Mesodermal cell (in vitro differentiated cells): ENCODE measurements at regions not wholly inside any gene's neighbourhood (a gene's known extent, or its start where the extent isn't known, plus 50 kb on each side); places are given as distances from the start of the nearest gene placed in this dataset.
"Not testable (repeated sequence)": the region's sequence is repeated elsewhere in the genome, so short reads cannot be mapped to it uniquely, and the experiment has no call there.

Experiments used
- H3K27ac ChIP-seq: 2 replicates; pipeline ENCODE4 v1.7.0; 2013; ENCODE audit warnings: mild to moderate bottlenecking, low read depth, low read length, moderate library complexity; ENCODE audit not compliant: severe bottlenecking
- H3K36me3 ChIP-seq: 2 replicates; pipeline ENCODE4 v1.7.1; 2013; ENCODE audit warnings: mild to moderate bottlenecking, low read length, moderate library complexity; ENCODE audit not compliant: control insufficient read depth, insufficient read depth
- H3K4me1 ChIP-seq: one replicate; pipeline ENCODE4 v1.7.1; 2013; ENCODE audit warnings: mild to moderate bottlenecking, low read length; ENCODE audit not compliant: insufficient read depth, control insufficient read depth, poor library complexity, severe bottlenecking
- H3K4me3 ChIP-seq: 2 replicates; pipeline ENCODE4 v1.7.0; 2013; ENCODE audit warnings: low read length, control low read depth, mild to moderate bottlenecking; ENCODE audit not compliant: insufficient read depth, poor library complexity, severe bottlenecking; ENCODE audit errors: extremely low read depth
- H3K9me3 ChIP-seq: 2 replicates; pipeline ENCODE4 v1.7.1; 2013; ENCODE audit warnings: mild to moderate bottlenecking, low read length, moderate library complexity; ENCODE audit not compliant: control insufficient read depth
- WGBS, 2 experiments: methylation state at CpG; one replicate each; pipeline ENCODE4 v1.1.5; 2013; ENCODE audit warnings: missing lambda C conversion rate in 2 of 2; ENCODE audit not compliant: insufficient coverage in 2 of 2; 5-methylcytosine and 5-hydroxymethylcytosine counted together

DNA sequence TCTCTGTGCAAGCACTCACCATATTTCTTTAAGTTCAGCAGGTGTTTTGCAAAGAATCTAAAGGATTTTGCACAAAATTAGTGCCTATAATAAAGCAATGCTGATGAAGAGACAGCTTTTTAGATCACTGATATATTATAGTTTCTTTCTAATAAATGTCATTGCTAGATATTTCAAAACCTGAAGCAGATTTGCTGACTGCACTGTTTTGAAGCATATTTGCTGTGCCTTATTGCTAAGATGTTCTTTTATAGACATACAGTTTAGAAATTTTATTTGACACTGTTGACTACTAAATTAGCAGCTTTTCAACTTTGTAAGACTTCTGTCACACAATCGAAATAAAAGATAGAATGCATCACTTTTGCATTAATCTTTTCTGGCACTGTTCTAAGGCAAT is 620.9 kb upstream of the CELF4 start:
- Histone ChIP-seq H3K4me1 (no peaks in the 10 kb centered on the region), H3K36me3 (no peaks in the 10 kb centered on the region), H3K27ac (no peak overlapping the region), H3K4me3 (no peak overlapping the region), H3K9me3 (no peaks in the 10 kb centered on the region)
- no CpG with 5 or more reads among the region's 1 CpG for WGBS, 2 experiments

DNA sequence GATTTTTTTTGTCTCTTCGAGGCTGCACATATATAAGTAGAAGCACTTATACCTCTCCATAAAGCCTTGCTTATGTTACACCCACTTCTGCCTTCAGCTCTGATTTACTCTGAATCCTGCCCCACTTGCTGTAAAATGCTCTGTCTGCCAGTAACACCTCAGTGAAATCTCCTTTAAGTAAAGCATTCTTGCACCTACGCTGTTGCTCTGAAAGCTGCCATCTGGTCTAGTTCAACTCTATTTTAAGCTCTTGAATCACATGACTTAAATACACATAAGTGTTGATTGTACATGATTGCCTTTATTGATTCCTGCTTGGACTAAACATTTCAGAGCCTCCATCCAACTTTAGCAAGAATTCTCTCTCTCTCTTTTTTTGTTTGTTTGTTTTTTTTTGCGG is 609.0 kb upstream of the CELF4 start:
- H3K9me3 ChIP-seq: no peaks in the 10 kb centered on the region
- no peaks in the 10 kb centered on the region for H3K4me1 ChIP-seq
- no peak overlapping the region for H3K27ac ChIP-seq
- WGBS, 2 experiments: 67 to 89% methylated on average over 1 to 2 of the region's 3 CpGs
- no peak overlapping the region for H3K4me3 ChIP-seq
- no peaks in the 10 kb centered on the region for H3K36me3 ChIP-seq

DNA sequence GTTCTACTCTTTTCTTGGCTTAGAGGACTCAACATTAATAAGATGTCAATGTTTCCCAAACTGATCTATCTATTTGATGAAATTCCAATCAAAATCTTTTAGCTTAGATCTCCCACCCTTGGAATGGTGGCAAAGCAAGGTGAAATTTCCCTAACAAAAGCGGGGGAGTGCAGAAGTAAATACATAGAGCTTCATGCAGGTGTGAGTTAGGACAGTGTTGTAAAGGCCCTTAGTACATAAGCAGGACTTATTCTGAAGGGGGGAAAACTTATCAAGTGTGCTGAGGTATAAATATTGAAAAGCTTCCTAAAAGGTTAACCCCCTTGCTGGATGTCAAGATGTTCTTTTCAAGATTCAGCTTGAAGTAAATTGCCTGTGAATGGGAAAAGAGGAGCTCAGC is 608.6 kb upstream of the CELF4 start:
- Histone ChIP-seq H3K27ac (no peak overlapping the region), H3K4me3 (no peak overlapping the region)
- 100% methylated on average over 1 of the region's 1 CpG; no CpG with 5 or more reads in 1 of the 2 experiments for WGBS, 2 experiments

DNA sequence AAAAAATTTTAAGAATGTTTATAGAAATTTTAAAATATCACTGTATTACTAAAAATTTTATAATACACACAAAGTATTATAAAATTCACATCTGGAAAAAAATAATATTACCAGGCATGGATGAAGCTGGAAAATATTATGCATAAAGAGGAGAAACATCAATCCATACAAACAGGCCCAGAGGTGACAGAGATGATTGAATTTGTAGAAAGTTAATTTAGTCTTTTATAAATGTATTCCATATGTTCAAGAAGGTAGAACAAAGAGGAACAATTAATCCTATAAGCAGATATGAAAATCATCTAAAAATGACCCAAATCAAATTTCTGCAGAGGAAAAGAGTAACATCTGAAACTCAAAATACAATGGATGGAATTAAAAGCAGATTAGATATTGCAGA is 605.2 kb upstream of the CELF4 start:
- H3K4me1 ChIP-seq: no peaks in the 10 kb centered on the region
- no peak overlapping the region for H3K4me3 ChIP-seq
- no peaks in the 10 kb centered on the region for H3K36me3 ChIP-seq
- no peak overlapping the region for H3K27ac ChIP-seq
- no peaks in the 10 kb centered on the region for H3K9me3 ChIP-seq

More for the DNA sequence above, 608.6 kb upstream of the CELF4 start:
- Histone ChIP-seq H3K4me1 (no peaks in the 10 kb centered on the region), H3K9me3 (no peaks in the 10 kb centered on the region), H3K36me3 (no peaks in the 10 kb centered on the region)

DNA sequence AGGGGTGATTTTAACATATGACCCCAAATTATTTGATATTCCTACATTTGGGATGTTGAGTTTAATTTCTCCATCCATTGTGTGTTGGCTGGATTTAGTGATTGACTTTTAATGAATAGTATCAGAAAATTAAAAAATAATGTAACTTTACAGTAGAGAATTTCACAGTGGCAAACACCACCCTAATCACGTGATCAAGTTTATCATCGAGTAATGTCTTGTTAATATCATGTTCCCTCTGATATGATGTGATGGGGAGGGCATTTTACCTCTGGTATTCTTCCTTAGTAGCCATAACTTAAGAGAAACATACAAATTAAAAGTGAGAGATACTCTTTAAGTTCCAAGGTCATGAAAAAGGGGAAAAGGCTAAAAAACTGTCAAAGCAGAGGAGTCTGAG is 602.0 kb upstream of the CELF4 start:
- no peaks in the 10 kb centered on the region for H3K9me3 ChIP-seq
- H3K4me3 ChIP-seq: no peak overlapping the region
- H3K27ac ChIP-seq: no peak overlapping the region
- WGBS, 2 experiments: no CpG with 5 or more reads among the region's 2 CpGs
- no peaks in the 10 kb centered on the region for H3K4me1 ChIP-seq
- no peaks in the 10 kb centered on the region for H3K36me3 ChIP-seq

- H3K9me3 ChIP-seq, H3K4me3 ChIP-seq, H3K4me1 ChIP-seq, H3K36me3 ChIP-seq, H3K27ac ChIP-seq: not testable (repeated sequence)
Observed at GRCh38 chr18:38153116-38153515, 587.5 kb upstream of the CELF4 start.

GRCh38 chr18:38116716-38117115 is 551.1 kb upstream of the CELF4 start:
- H3K9me3 ChIP-seq: no peaks in the 10 kb centered on the region
- peaks cover 9% of the 10 kb centered on the region for H3K4me1 ChIP-seq
- WGBS, 2 experiments: 54 to 61% methylated on average over 2 of the region's 3 CpGs
- H3K4me3 ChIP-seq: no peak overlapping the region
- H3K36me3 ChIP-seq: no peaks in the 10 kb centered on the region
- no peak overlapping the region for H3K27ac ChIP-seq

DNA sequence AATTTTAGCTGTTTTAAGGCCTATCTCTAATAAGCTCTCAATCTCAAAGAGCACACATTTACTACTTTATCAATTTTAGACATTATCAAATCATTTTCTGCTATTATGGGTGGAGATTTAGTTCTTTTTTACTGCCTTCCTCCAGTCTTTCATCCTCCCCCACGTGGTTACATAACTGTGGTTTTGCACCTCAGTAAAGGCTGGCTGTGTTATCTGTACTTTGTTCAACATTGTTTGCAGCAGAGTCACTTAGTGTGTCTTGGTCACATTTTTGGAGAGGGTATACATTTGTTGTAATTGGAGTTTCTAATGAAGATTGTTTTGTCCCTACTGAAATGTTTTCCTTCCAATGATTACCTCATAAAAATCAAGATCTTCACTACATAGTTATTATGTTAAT is 549.6 kb upstream of the CELF4 start:
- Histone ChIP-seq H3K9me3 (no peaks in the 10 kb centered on the region), H3K27ac (no peak overlapping the region), H3K4me1 (peaks cover 9% of the 10 kb centered on the region), H3K36me3 (no peaks in the 10 kb centered on the region), H3K4me3 (no peak overlapping the region)
- WGBS, 2 experiments: no CpG with 5 or more reads among the region's 1 CpG

GRCh38 chr18:38087538-38087937 is 521.9 kb upstream of the CELF4 start:
- Histone ChIP-seq H3K4me3 (no peak overlapping the region), H3K36me3 (no peaks in the 10 kb centered on the region), H3K9me3 (no peaks in the 10 kb centered on the region), H3K27ac (no peak overlapping the region), H3K4me1 (no peaks in the 10 kb centered on the region)
- WGBS, 2 experiments: 67% methylated on average over 1 of the region's 1 CpG; no CpG with 5 or more reads in 1 of the 2 experiments

DNA sequence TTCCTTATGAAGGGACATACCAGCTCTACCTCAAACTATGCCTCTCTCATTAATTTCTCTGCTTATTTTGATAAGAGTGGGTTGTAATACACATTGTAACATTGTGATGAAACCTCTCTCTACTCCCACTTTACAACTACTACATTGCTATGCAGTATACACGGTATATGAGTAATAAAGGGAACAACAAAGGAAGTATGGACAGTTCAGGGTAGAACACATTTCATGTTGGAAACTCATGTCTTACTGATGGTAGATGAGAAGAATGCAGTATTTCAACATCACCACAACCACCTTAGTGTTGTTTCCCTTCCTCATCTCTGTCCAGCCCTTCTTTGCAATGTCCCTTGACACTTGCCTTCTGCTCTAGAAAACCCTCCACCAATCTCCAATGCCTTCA is 515.9 kb upstream of the CELF4 start:
- no CpG with 5 or more reads among the region's 1 CpG for WGBS, 2 experiments

GRCh38 chr18:38077229-38077628 is 511.6 kb upstream of the CELF4 start:
- no peak overlapping the region for H3K4me3 ChIP-seq
- no peaks in the 10 kb centered on the region for H3K36me3 ChIP-seq
- H3K9me3 ChIP-seq: no peaks in the 10 kb centered on the region
- no peaks in the 10 kb centered on the region for H3K4me1 ChIP-seq
- H3K27ac ChIP-seq: no peak overlapping the region
- 17 to 29% methylated on average over 1 of the region's 4 CpGs for WGBS, 2 experiments

More for the DNA sequence above, 515.9 kb upstream of the CELF4 start:
- Histone ChIP-seq H3K9me3 (no peaks in the 10 kb centered on the region), H3K27ac (no peak overlapping the region), H3K36me3 (no peaks in the 10 kb centered on the region), H3K4me3 (no peak overlapping the region), H3K4me1 (no peaks in the 10 kb centered on the region)
